Prostate gland (tissue), 2 donors: ENCODE measurements at regions not wholly inside any gene's neighbourhood (a gene's known extent, or its start where the extent isn't known, plus 50 kb on each side); places are given as distances from the start of the nearest gene placed in this dataset.

ENCODE experiments used
- DNase-seq: peaks from one replicate; pipeline ENCODE4 v3.0.0-alpha.2; 2019; ENCODE audit warnings: low spot score
- H3K27ac ChIP-seq, 2 donors: fragments of 200-600 bp; sonication (generic); 2 replicates each; pipeline ENCODE4 v1.5.1; 2017 to 2019
- H3K27me3 ChIP-seq: fragments of 200-600 bp; sonication (generic); replicated peaks from 2 replicates; pipeline ENCODE4 v1.5.1; 2019; ENCODE audit not compliant: insufficient read depth
- H3K36me3 ChIP-seq, 2 donors: fragments of 200-600 bp; sonication (generic); 1 replicate in 1 of 2; 2 replicates in 1 of 2; pipeline versions ENCODE4 v1.5.1 to v1.8.1; 2017 to 2019
- H3K4me1 ChIP-seq: fragments of 200-600 bp; sonication (generic); replicated peaks from 2 replicates; pipeline ENCODE4 v1.5.1; 2019
- H3K4me3 ChIP-seq, 2 donors: fragments of 200-600 bp; sonication (generic); 2 replicates each; pipeline ENCODE4 v1.5.1; 2017 to 2019
- H3K9me3 ChIP-seq: fragments of 200-600 bp; sonication (generic); 2 replicates; pipeline ENCODE4 v1.5.1; 2017
- CTCF ChIP-seq, 4 experiments: fragments of 200-600 bp in 2 of 4; fragments of 450-650 bp in 2 of 4; sonication (generic) in 2 of 4; IDR thresholded peaks; 1 replicate in 3 of 4; 2 replicates in 1 of 4; pipeline ENCODE4 v1.5.1; 2016 to 2019; ENCODE audit warnings: antibody characterized with exemption in 4 of 4, mild to moderate bottlenecking in 2 of 4, moderate library complexity in 2 of 4
- POLR2A ChIP-seq: fragments of 450-650 bp; IDR thresholded peaks from one replicate; pipeline ENCODE4 v1.6.1; 2016; ENCODE audit warnings: antibody characterized with exemption, mild to moderate bottlenecking
- POLR2AphosphoS5 ChIP-seq: sonication (generic); formaldehyde crosslinking; IDR thresholded peaks from one replicate; pipeline ENCODE4 v1.6.1; 2017; ENCODE audit warnings: antibody characterized with exemption
- WGBS: methylation state at CpG from one replicate; pipeline ENCODE4 v1.1.5; 2018; 5-methylcytosine and 5-hydroxymethylcytosine counted together
- intact Hi-C: fragments of 100-400 bp; cut with DNase I; formaldehyde crosslinking; loops from one replicate; pipeline ENCODE4 v1.14.2; 2022

GRCh38 chr7:49631960-49632359 lies 141.5 kb upstream of the VWC2 start:
- WGBS, result 61% methylated on average over 8 of the region's 8 CpGs
- no peaks in the 10 kb centered on the region for H3K36me3 ChIP-seq
- H3K4me3 ChIP-seq, result no peak overlapping the region
- DNase-seq, result no peak
- H3K4me1 ChIP-seq, result no peaks in the 10 kb centered on the region
- H3K9me3 ChIP-seq, result no peaks in the 10 kb centered on the region
- H3K27ac ChIP-seq, result no peak overlapping the region
- no peaks in the 10 kb centered on the region for H3K27me3 ChIP-seq
- TF ChIP-seq POLR2AphosphoS5, result no peak
- TF ChIP-seq CTCF (IDR thresholded peaks at IDR 0.05), result no peak
- no peak for TF ChIP-seq POLR2A
- intact Hi-C loops, result no loop called here

DNA sequence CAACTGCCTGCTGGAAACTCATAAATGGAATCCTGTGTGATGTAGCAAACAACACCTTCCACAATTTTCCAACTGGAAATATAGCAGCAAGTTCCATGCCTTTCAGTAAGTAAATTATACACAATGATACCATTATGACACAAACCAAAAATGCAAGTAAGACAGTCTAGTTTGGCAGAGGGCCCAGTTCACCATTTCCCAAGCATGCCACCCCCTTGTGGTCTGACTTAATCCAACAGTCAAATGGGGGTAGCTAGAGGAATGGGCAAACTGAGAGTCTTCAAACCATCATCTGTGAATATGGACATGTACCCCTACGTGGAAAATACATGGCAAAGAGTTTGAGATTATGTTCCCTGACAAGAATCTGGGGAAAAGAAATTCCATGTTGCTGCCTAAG lies 137.6 kb upstream of the VWC2 start:
- no peaks in the 10 kb centered on the region for H3K27me3 ChIP-seq
- no peak overlapping the region for H3K4me3 ChIP-seq
- no peaks in the 10 kb centered on the region for H3K4me1 ChIP-seq
- H3K9me3 ChIP-seq, result no peaks in the 10 kb centered on the region
- no peak for TF ChIP-seq POLR2A
- no peak for TF ChIP-seq POLR2AphosphoS5
- TF ChIP-seq CTCF (IDR thresholded peaks at IDR 0.05), result no peak
- 76% methylated on average over 1 of the region's 1 CpG for WGBS
- no peak for DNase-seq
- H3K27ac ChIP-seq, result no peak overlapping the region
- intact Hi-C loops, result no loop called here
- H3K36me3 ChIP-seq, result no peaks in the 10 kb centered on the region

DNA sequence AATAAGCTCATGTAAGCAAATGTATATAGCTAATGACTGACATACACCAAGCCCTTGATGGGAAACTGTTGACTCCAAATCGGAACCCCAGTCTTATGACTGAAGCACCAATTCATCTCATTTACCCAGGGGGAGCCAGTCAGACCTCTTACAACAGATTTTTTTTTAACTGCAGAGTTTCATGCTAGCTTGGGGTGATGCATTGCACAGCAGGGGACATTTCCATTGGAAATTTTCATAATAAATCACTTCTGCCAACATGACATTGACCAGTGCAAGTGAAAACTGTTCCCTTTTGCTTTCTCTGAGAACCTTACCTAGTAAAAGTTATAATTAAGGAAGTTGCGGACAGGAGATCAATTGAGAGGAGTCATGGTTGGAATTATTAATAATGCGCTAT lies 137.0 kb upstream of the VWC2 start:
- no peaks in the 10 kb centered on the region for H3K36me3 ChIP-seq
- H3K27ac ChIP-seq, result no peak overlapping the region
- TF ChIP-seq CTCF (IDR thresholded peaks at IDR 0.05) (no peak), POLR2AphosphoS5 (no peak), POLR2A (no peak)
- WGBS, result 94% methylated on average over 3 of the region's 3 CpGs
- intact Hi-C loops, result no loop called here
- H3K4me3 ChIP-seq, result no peak overlapping the region
- no peaks in the 10 kb centered on the region for H3K9me3 ChIP-seq
- no peak for DNase-seq
- no peaks in the 10 kb centered on the region for H3K27me3 ChIP-seq
- H3K4me1 ChIP-seq, result no peaks in the 10 kb centered on the region

GRCh38 chr7:49638166-49638565 lies 135.3 kb upstream of the VWC2 start:
- no peaks in the 10 kb centered on the region for H3K27me3 ChIP-seq
- TF ChIP-seq CTCF (IDR thresholded peaks at IDR 0.05) (no peak), POLR2A (no peak), POLR2AphosphoS5 (no peak)
- intact Hi-C loops, result no loop called here
- H3K4me3 ChIP-seq, result no peak overlapping the region
- no peak overlapping the region for H3K27ac ChIP-seq
- no peaks in the 10 kb centered on the region for H3K36me3 ChIP-seq
- no peaks in the 10 kb centered on the region for H3K4me1 ChIP-seq
- DNase-seq, result no peak
- 86% methylated on average over 3 of the region's 3 CpGs for WGBS
- no peaks in the 10 kb centered on the region for H3K9me3 ChIP-seq

- no peaks in the 10 kb centered on the region for H3K4me1 ChIP-seq
- H3K27me3 ChIP-seq, result no peaks in the 10 kb centered on the region
- no peak overlapping the region for H3K4me3 ChIP-seq
- no peaks in the 10 kb centered on the region for H3K36me3 ChIP-seq
- no peak overlapping the region for H3K27ac ChIP-seq
- DNase-seq, result no peak
- WGBS, result 55% methylated on average over 1 of the region's 1 CpG
- no peaks in the 10 kb centered on the region for H3K9me3 ChIP-seq
- intact Hi-C loops, result no loop called here
- TF ChIP-seq CTCF (IDR thresholded peaks at IDR 0.05) (no peak), POLR2A (no peak), POLR2AphosphoS5 (no peak)
Observed at GRCh38 chr7:49639068-49639593, 134.3 kb upstream of the VWC2 start.
